Memory B cell (primary cell): ENCODE measurements at regions not wholly inside any gene's neighbourhood (a gene's known extent, or its start where the extent isn't known, plus 50 kb on each side); places are given as distances from the start of the nearest gene placed in this dataset.
"Not testable (repeated sequence)": the region's sequence is repeated elsewhere in the genome, so short reads cannot be mapped to it uniquely, and the experiment has no call there.

ENCODE experiments used
- ATAC-seq: fragments of 150-1000 bp; cut with Tn5 transposase; 2 replicates; pipeline ENCODE4 v1.10.0; 2021; ENCODE audit warnings: low read depth, mild to moderate bottlenecking, moderate library complexity
- DNase-seq, 2 donors: peaks; one replicate each; pipeline ENCODE4 v3.0.0; 2022; ENCODE audit warnings: low spot score in 2 of 2
- H3K27ac Mint-ChIP-seq: one replicate; pipeline ENCODE4 v1.8.0; 2022; ENCODE audit warnings: mild to moderate bottlenecking, moderate library complexity, mixed read lengths
- H3K27me3 Mint-ChIP-seq: one replicate; pipeline ENCODE4 v1.8.0; 2022; ENCODE audit warnings: mixed read lengths
- H3K36me3 Mint-ChIP-seq: one replicate; pipeline ENCODE4 v1.8.0; 2022; ENCODE audit warnings: mild to moderate bottlenecking, mixed read lengths
- H3K4me1 Mint-ChIP-seq: one replicate; pipeline ENCODE4 v1.8.0; 2022; ENCODE audit warnings: mixed read lengths
- H3K4me3 Mint-ChIP-seq: one replicate; pipeline ENCODE4 v1.8.0; 2022; ENCODE audit warnings: mild to moderate bottlenecking, moderate library complexity, mixed read lengths
- H3K9me3 Mint-ChIP-seq: one replicate; pipeline ENCODE4 v1.8.0; 2022; ENCODE audit warnings: mixed read lengths

GRCh38 chr21:8427790-8428667 is 2093.4 kb upstream of the TPTE start:
- H3K27ac Mint-ChIP-seq, H3K36me3 Mint-ChIP-seq, DNase-seq, H3K4me3 Mint-ChIP-seq, H3K27me3 Mint-ChIP-seq, H3K9me3 Mint-ChIP-seq, H3K4me1 Mint-ChIP-seq: not testable (repeated sequence)
- ATAC-seq = peak; percentile 26

- H3K9me3 Mint-ChIP-seq, H3K4me1 Mint-ChIP-seq, DNase-seq, H3K4me3 Mint-ChIP-seq, H3K27ac Mint-ChIP-seq, H3K36me3 Mint-ChIP-seq, H3K27me3 Mint-ChIP-seq: not testable (repeated sequence)
- peak; percentile 66 for ATAC-seq
Measured at GRCh38 chr21:8428668-8429456, 2092.5 kb upstream of the TPTE start.

GRCh38 chr21:8434710-8435109 is 2086.7 kb upstream of the TPTE start:
- DNase-seq, H3K4me3 Mint-ChIP-seq, H3K27ac Mint-ChIP-seq, ATAC-seq, H3K27me3 Mint-ChIP-seq, H3K4me1 Mint-ChIP-seq, H3K36me3 Mint-ChIP-seq, H3K9me3 Mint-ChIP-seq: not testable (repeated sequence)

- H3K4me1 Mint-ChIP-seq, H3K27ac Mint-ChIP-seq, H3K36me3 Mint-ChIP-seq, H3K9me3 Mint-ChIP-seq, H3K27me3 Mint-ChIP-seq, ATAC-seq, H3K4me3 Mint-ChIP-seq, DNase-seq: not testable (repeated sequence)
Measured at GRCh38 chr21:8443093-8443492, 2078.3 kb upstream of the TPTE start.

GRCh38 chr21:8449807-8450206 is 2071.6 kb upstream of the TPTE start:
- not testable (repeated sequence) for H3K4me1 Mint-ChIP-seq, H3K36me3 Mint-ChIP-seq, DNase-seq, H3K27ac Mint-ChIP-seq, H3K27me3 Mint-ChIP-seq, H3K4me3 Mint-ChIP-seq, ATAC-seq, H3K9me3 Mint-ChIP-seq

GRCh38 chr21:8455279-8456128 is 2065.9 kb upstream of the TPTE start:
- H3K27me3 Mint-ChIP-seq, DNase-seq: not testable (repeated sequence)

GRCh38 chr21:8464403-8465152 is 2056.8 kb upstream of the TPTE start:
- peak; percentile 56 for ATAC-seq
- H3K36me3 Mint-ChIP-seq, H3K4me3 Mint-ChIP-seq, H3K4me1 Mint-ChIP-seq, H3K9me3 Mint-ChIP-seq, DNase-seq, H3K27ac Mint-ChIP-seq, H3K27me3 Mint-ChIP-seq: not testable (repeated sequence)

More at GRCh38 chr21:8455279-8456128, 2065.9 kb upstream of the TPTE start:
- not testable (repeated sequence) for H3K36me3 Mint-ChIP-seq, ATAC-seq, H3K9me3 Mint-ChIP-seq, H3K4me3 Mint-ChIP-seq, H3K4me1 Mint-ChIP-seq, H3K27ac Mint-ChIP-seq

- not testable (repeated sequence) for ATAC-seq, H3K4me3 Mint-ChIP-seq, H3K27ac Mint-ChIP-seq, H3K27me3 Mint-ChIP-seq, H3K9me3 Mint-ChIP-seq, DNase-seq, H3K36me3 Mint-ChIP-seq, H3K4me1 Mint-ChIP-seq
Measured at GRCh38 chr21:8466642-8467041, 2054.7 kb upstream of the TPTE start.
